Fibroblast of lung (primary cell): ENCODE measurements at regions not wholly inside any gene's neighbourhood (a gene's known extent, or its start where the extent isn't known, plus 50 kb on each side); places are given as distances from the start of the nearest gene placed in this dataset.

Experiments used
- DNase-seq, 2 donors: peaks; one replicate each; pipeline versions ENCODE4 v3.0.0 to v3.0.0-alpha.2; 2010; ENCODE audit warnings: low read depth in 2 of 2
- H2AFZ ChIP-seq: 2 replicates; pipeline ENCODE4 v1.5.1; 2012; ENCODE audit warnings: low read length, control low read depth, inconsistent platforms
- H3K27ac ChIP-seq: 2 replicates; pipeline ENCODE4 v1.5.1; 2011; ENCODE audit warnings: low read length, control low read depth; ENCODE audit not compliant: insufficient read depth
- H3K27me3 ChIP-seq: 2 replicates; pipeline ENCODE4 v1.5.1; 2011; ENCODE audit warnings: mild to moderate bottlenecking, low read length; ENCODE audit not compliant: control insufficient read depth, insufficient read depth
- H3K36me3 ChIP-seq: 2 replicates; pipeline ENCODE4 v1.5.1; 2011; ENCODE audit warnings: low read length; ENCODE audit not compliant: control insufficient read depth, insufficient read depth
- H3K4me1 ChIP-seq: 2 replicates; pipeline ENCODE4 v1.5.1; 2011; ENCODE audit warnings: low read length; ENCODE audit not compliant: control insufficient read depth, insufficient read depth; ENCODE audit errors: extremely low read depth
- H3K4me2 ChIP-seq: 2 replicates; pipeline ENCODE4 v1.5.1; 2011; ENCODE audit warnings: low read length, control low read depth; ENCODE audit not compliant: insufficient read depth; ENCODE audit errors: extremely low read depth
- H3K4me3 ChIP-seq, 4 experiments: fragments of 200-600 bp in 1 of 4; sonication (generic) in 1 of 4; replicated peaks in 1 of 4; 2 replicates each; pipeline ENCODE4 v1.5.1; 2011 to 2016; ENCODE audit warnings: low read length in 4 of 4, low read depth in 3 of 4, mild to moderate bottlenecking in 3 of 4, control low read depth in 2 of 4, inconsistent platforms in 1 of 4, mixed read lengths in 1 of 4; ENCODE audit not compliant: insufficient read depth in 1 of 4; ENCODE audit errors: control extremely low read depth in 1 of 4
- H3K79me2 ChIP-seq: 2 replicates; pipeline ENCODE4 v1.5.1; 2012; ENCODE audit warnings: mild to moderate bottlenecking, low read length, inconsistent platforms; ENCODE audit not compliant: control insufficient read depth, insufficient read depth
- H3K9ac ChIP-seq: 2 replicates; pipeline ENCODE4 v1.5.1; 2011; ENCODE audit warnings: mild to moderate bottlenecking, low read length, control low read depth; ENCODE audit not compliant: insufficient read depth
- H3K9me3 ChIP-seq: 2 replicates; pipeline ENCODE4 v1.5.1; 2012; ENCODE audit warnings: low read depth, low read length; ENCODE audit not compliant: control insufficient read depth, insufficient read depth
- H4K20me1 ChIP-seq: 2 replicates; pipeline ENCODE4 v1.5.1; 2011; ENCODE audit warnings: low read length; ENCODE audit not compliant: control insufficient read depth, insufficient read depth; ENCODE audit errors: extremely low read depth
- EZH2 ChIP-seq: IDR thresholded peaks from 2 replicates; pipeline ENCODE4 v1.5.1; 2012; ENCODE audit warnings: low read length, control low read depth, mild to moderate bottlenecking; ENCODE audit errors: missing control alignments
- TF ChIP-seq, protein P1 (sequence below), 2 donors: IDR thresholded peaks in 1 of 2; conservative IDR thresholded peaks in 1 of 2; 1 replicate in 1 of 2; 2 replicates in 1 of 2; pipeline ENCODE4 v1.5.1; 2011 to 2012; ENCODE audit warnings: low read length in 2 of 2, control low read depth in 1 of 2, inconsistent platforms in 1 of 2, low read depth in 1 of 2, mild to moderate bottlenecking in 1 of 2

DNA sequence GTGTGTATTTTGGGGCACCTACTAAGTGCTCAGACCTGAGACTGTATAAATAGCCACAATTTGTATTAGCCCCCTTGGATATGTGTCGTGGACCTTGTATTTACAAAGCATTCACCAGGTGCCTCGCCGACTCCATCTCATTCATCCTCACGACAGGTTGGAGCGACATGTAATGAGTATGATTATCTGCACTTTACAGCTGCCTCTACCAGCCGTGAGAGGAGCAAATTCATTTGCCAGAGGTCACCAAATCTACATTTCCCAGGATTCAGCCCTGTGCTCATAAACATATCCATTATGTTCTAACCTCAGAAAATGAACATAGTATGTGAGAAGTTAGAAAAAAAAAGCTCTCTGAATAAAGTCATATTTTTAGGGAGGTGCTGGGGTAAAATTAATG lies 167.4 kb downstream of the ZDHHC21 start:
- Histone ChIP-seq H3K9ac (no peak overlapping the region), H3K27ac (no peak overlapping the region), H3K9me3 (no peaks in the 10 kb centered on the region), H3K4me1 (no peaks in the 10 kb centered on the region), H3K27me3 (no peaks in the 10 kb centered on the region), H3K36me3 (no peaks in the 10 kb centered on the region), H2AFZ (no peak overlapping the region), H3K4me2 (no peak overlapping the region), H4K20me1 (no peaks in the 10 kb centered on the region), H3K79me2 (no peaks in the 10 kb centered on the region), H3K4me3 (no peak overlapping the region)
- no peak for DNase-seq
- TF ChIP-seq, protein P1, sequence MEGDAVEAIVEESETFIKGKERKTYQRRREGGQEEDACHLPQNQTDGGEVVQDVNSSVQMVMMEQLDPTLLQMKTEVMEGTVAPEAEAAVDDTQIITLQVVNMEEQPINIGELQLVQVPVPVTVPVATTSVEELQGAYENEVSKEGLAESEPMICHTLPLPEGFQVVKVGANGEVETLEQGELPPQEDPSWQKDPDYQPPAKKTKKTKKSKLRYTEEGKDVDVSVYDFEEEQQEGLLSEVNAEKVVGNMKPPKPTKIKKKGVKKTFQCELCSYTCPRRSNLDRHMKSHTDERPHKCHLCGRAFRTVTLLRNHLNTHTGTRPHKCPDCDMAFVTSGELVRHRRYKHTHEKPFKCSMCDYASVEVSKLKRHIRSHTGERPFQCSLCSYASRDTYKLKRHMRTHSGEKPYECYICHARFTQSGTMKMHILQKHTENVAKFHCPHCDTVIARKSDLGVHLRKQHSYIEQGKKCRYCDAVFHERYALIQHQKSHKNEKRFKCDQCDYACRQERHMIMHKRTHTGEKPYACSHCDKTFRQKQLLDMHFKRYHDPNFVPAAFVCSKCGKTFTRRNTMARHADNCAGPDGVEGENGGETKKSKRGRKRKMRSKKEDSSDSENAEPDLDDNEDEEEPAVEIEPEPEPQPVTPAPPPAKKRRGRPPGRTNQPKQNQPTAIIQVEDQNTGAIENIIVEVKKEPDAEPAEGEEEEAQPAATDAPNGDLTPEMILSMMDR (conservative IDR thresholded peaks at IDR 0.05 in 1 of 2, IDR thresholded peaks at IDR 0.05 in 1 of 2; ENCODE audit: low read depth in 1 of 2, low read length in 2 of 2) = no peak
- TF ChIP-seq EZH2 = no peak

DNA sequence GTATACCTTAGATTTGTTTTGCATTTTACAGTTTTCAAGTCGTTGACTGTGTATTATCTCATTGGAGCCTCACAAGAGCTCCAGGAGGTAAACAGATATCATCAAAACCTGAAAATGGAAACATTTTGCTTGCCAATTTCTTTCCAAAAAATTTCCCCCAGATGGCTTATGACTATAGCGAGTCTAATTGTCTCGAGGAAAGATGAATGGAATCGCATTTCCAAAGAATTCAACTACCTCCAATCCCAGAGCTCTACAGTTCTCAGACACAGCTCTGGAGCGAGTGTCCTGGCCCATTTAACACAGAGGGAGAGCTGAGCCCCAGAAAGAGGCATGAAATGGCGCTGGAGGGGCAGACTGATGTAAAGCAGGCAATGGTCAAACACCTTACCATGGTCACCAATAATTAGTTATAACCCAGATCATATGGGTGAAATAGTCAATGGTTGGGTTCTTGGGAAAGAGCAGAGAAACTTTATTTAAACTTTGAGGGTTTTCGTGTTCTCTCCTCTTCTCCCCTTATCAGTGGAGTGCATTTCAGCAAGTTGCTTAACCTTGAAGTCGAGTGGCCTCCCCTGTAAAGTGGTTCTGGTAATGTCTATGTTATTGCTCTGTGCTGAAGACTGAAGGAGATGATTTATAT lies 168.2 kb downstream of the ZDHHC21 start:
- Histone ChIP-seq H2AFZ (no peak overlapping the region), H4K20me1 (no peaks in the 10 kb centered on the region), H3K36me3 (no peaks in the 10 kb centered on the region)

DNA sequence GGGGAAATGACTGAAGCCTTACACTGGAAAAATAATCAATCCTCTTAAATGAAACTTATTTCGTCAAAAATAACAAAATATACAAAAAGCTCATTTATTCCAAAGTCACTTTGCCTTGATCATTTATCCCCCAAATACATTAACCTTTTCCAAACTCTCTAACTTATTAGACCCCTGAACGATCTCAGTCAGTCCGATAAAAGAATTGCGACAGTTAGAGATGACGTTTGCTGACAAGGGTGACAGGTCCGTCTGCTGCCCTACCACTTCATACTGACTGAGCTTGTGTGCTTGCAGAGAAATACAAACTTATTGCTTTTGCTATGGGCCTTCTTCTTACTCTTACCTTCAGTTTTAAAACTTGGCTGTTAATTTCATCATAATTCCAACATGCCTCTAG lies 169.7 kb downstream of the ZDHHC21 start:
- DNase-seq = no peak
- no peaks in the 10 kb centered on the region for H3K36me3 ChIP-seq
- no peak overlapping the region for H3K9ac ChIP-seq
- no peak overlapping the region for H2AFZ ChIP-seq
- TF ChIP-seq EZH2 = no peak
- TF ChIP-seq, protein P1 (conservative IDR thresholded peaks at IDR 0.05 in 1 of 2, IDR thresholded peaks at IDR 0.05 in 1 of 2; ENCODE audit: low read depth in 1 of 2, low read length in 2 of 2) = no peak
- H3K9me3 ChIP-seq = no peaks in the 10 kb centered on the region
- no peaks in the 10 kb centered on the region for H4K20me1 ChIP-seq
- no peak overlapping the region for H3K4me2 ChIP-seq
- no peak overlapping the region for H3K27ac ChIP-seq
- no peaks in the 10 kb centered on the region for H3K4me1 ChIP-seq
- no peaks in the 10 kb centered on the region for H3K27me3 ChIP-seq
- H3K79me2 ChIP-seq = no peaks in the 10 kb centered on the region
- H3K4me3 ChIP-seq = no peak overlapping the region

More for the DNA sequence above, 168.2 kb downstream of the ZDHHC21 start:
- Histone ChIP-seq H3K27me3 (no peaks in the 10 kb centered on the region), H3K9me3 (no peaks in the 10 kb centered on the region), H3K4me1 (no peaks in the 10 kb centered on the region), H3K4me3 (no peak overlapping the region), H3K79me2 (no peaks in the 10 kb centered on the region), H3K27ac (no peak overlapping the region), H3K9ac (no peak overlapping the region), H3K4me2 (no peak overlapping the region)
- no peak for TF ChIP-seq EZH2
- TF ChIP-seq, protein P1 (conservative IDR thresholded peaks at IDR 0.05 in 1 of 2, IDR thresholded peaks at IDR 0.05 in 1 of 2; ENCODE audit: low read depth in 1 of 2, low read length in 2 of 2) = no peak
- no peak for DNase-seq
